Type B pancreatic cell (in vitro differentiated cells): ENCODE measurements at regions not wholly inside any gene's neighbourhood (a gene's known extent, or its start where the extent isn't known, plus 50 kb on each side); places are given as distances from the start of the nearest gene placed in this dataset.
A peak's percentile ranks its signal among the peaks of the same experiment; 100 is the strongest.

Experiments
- DNase-seq: peaks from one replicate; pipeline ENCODE4 v3.0.0; 2021; ENCODE audit warnings: mixed read lengths; ENCODE audit not compliant: unreplicated experiment; ENCODE audit errors: extremely low spot score
- H3K27ac Mint-ChIP-seq: 2 replicates; pipeline ENCODE4 v1.8.0; 2021; ENCODE audit warnings: mild to moderate bottlenecking, mixed read lengths
- H3K27me3 Mint-ChIP-seq: 2 replicates; pipeline ENCODE4 v1.8.0; 2021; ENCODE audit warnings: mixed read lengths
- H3K36me3 Mint-ChIP-seq: 2 replicates; pipeline ENCODE4 v1.8.0; 2021; ENCODE audit warnings: mixed read lengths
- H3K4me1 Mint-ChIP-seq: one replicate; pipeline ENCODE4 v1.8.0; 2021; ENCODE audit warnings: mixed read lengths; ENCODE audit not compliant: unreplicated experiment
- H3K4me3 Mint-ChIP-seq: 2 replicates; pipeline ENCODE4 v1.8.0; 2021; ENCODE audit warnings: mild to moderate bottlenecking, mixed read lengths
- H3K9me3 Mint-ChIP-seq: 2 replicates; pipeline ENCODE4 v1.8.0; 2021; ENCODE audit warnings: mixed read lengths
- CTCF ChIP-seq: fragments of 200-600 bp; sonication (generic); conservative IDR thresholded peaks from 2 replicates; pipeline ENCODE4 v1.5.0; 2021; ENCODE audit warnings: antibody characterized with exemption, mild to moderate bottlenecking

GRCh38 chr6:40849546-40849945 lies 189.5 kb downstream of the UNC5CL start:
- TF ChIP-seq CTCF, result no peak
- H3K27ac Mint-ChIP-seq, result no peak overlapping the region
- H3K9me3 Mint-ChIP-seq, result no peaks in the 10 kb centered on the region
- DNase-seq, result no peak
- no peaks in the 10 kb centered on the region for H3K36me3 Mint-ChIP-seq
- H3K27me3 Mint-ChIP-seq, result peaks cover 14% of the 10 kb centered on the region
- no peak overlapping the region for H3K4me3 Mint-ChIP-seq
- peaks cover 11% of the 10 kb centered on the region for H3K4me1 Mint-ChIP-seq

GRCh38 chr6:40848868-40849514 lies 190.0 kb downstream of the UNC5CL start:
- peaks cover 16% of the 10 kb centered on the region for H3K27me3 Mint-ChIP-seq
- no peaks in the 10 kb centered on the region for H3K36me3 Mint-ChIP-seq
- TF ChIP-seq CTCF, result no peak
- peaks cover 16% of the 10 kb centered on the region for H3K4me1 Mint-ChIP-seq
- no peak overlapping the region for H3K27ac Mint-ChIP-seq
- no peak for DNase-seq
- no peak overlapping the region for H3K4me3 Mint-ChIP-seq
- no peaks in the 10 kb centered on the region for H3K9me3 Mint-ChIP-seq

- Mint-ChIP-seq H3K27me3 (peaks cover 22% of the 10 kb centered on the region), H3K4me3 (no peak overlapping the region), H3K27ac (no peak overlapping the region), H3K9me3 (no peaks in the 10 kb centered on the region), H3K4me1 (peaks cover 19% of the 10 kb centered on the region), H3K36me3 (no peaks in the 10 kb centered on the region)
- no peak for DNase-seq
- TF ChIP-seq CTCF, result no peak
Measured at GRCh38 chr6:40848038-40848437, 191.0 kb downstream of the UNC5CL start.

- Mint-ChIP-seq H3K27me3 (peaks cover 32% of the 10 kb centered on the region), H3K27ac (no peak overlapping the region), H3K4me3 (no peak overlapping the region), H3K9me3 (no peaks in the 10 kb centered on the region), H3K36me3 (no peaks in the 10 kb centered on the region), H3K4me1 (peaks cover 18% of the 10 kb centered on the region)
- TF ChIP-seq CTCF, result peak; percentile 79
- no peak for DNase-seq
Measured at GRCh38 chr6:40845553-40845952, 193.5 kb downstream of the UNC5CL start.

- Mint-ChIP-seq H3K4me3 (no peak overlapping the region), H3K27ac (no peak overlapping the region), H3K9me3 (no peaks in the 10 kb centered on the region), H3K36me3 (no peaks in the 10 kb centered on the region), H3K4me1 (peaks cover 15% of the 10 kb centered on the region), H3K27me3 (peaks cover 32% of the 10 kb centered on the region)
- no peak for DNase-seq
- no peak for TF ChIP-seq CTCF
Measured at GRCh38 chr6:40844246-40844645, 194.8 kb downstream of the UNC5CL start.

GRCh38 chr6:40841721-40842120 lies 197.3 kb downstream of the UNC5CL start:
- Mint-ChIP-seq H3K27me3 (peaks cover 31% of the 10 kb centered on the region), H3K4me3 (no peak overlapping the region), H3K9me3 (no peaks in the 10 kb centered on the region), H3K36me3 (no peaks in the 10 kb centered on the region), H3K27ac (no peak overlapping the region), H3K4me1 (peaks cover 21% of the 10 kb centered on the region)
- DNase-seq, result no peak
- peak; percentile 62 for TF ChIP-seq CTCF
